NCI-H526 (cell line): ENCODE measurements at regions not wholly inside any gene's neighbourhood (a gene's known extent, or its start where the extent isn't known, plus 50 kb on each side); places are given as distances from the start of the nearest gene placed in this dataset.
"Not testable (repeated sequence)": the region's sequence is repeated elsewhere in the genome, so short reads cannot be mapped to it uniquely, and the experiment has no call there.

ENCODE experiments used
- DNase-seq, 2 experiments: peaks; one replicate each; lab custom pipeline; 2025; lab: John Stamatoyannopoulos, UW

GRCh38 chr5:92879806-92880543 lies 701.0 kb downstream of the NR2F1-AS1 start:
- DNase-seq, result no peak

- no peak for DNase-seq
Measured at GRCh38 chr5:92874790-92875189, 706.2 kb downstream of the NR2F1-AS1 start.

- no peak for DNase-seq
Measured at GRCh38 chr5:92868442-92868841, 712.6 kb downstream of the NR2F1-AS1 start.

GRCh38 chr5:92864591-92864990 lies 716.4 kb downstream of the NR2F1-AS1 start:
- no peak for DNase-seq

- DNase-seq, result no peak
Measured at GRCh38 chr5:92863666-92864065, 717.4 kb downstream of the NR2F1-AS1 start.

- DNase-seq, result no peak
Measured at GRCh38 chr5:92861531-92862285, 719.3 kb downstream of the NR2F1-AS1 start.

- DNase-seq, result no peak
Measured at GRCh38 chr5:92860061-92860460, 721.0 kb downstream of the NR2F1-AS1 start.

GRCh38 chr5:92852219-92852618 lies 728.8 kb downstream of the NR2F1-AS1 start:
- no peak for DNase-seq

- DNase-seq, result no peak
Measured at GRCh38 chr5:92850886-92851285, 730.1 kb downstream of the NR2F1-AS1 start.

- DNase-seq, result no peak
Measured at GRCh38 chr5:92849756-92850155, 731.3 kb downstream of the NR2F1-AS1 start.

- DNase-seq, result no peak
Measured at GRCh38 chr5:92841604-92842155, 739.3 kb downstream of the NR2F1-AS1 start.

- DNase-seq, result peak in 1 of 2 experiments; percentile 39
Measured at GRCh38 chr5:92838253-92838652, 742.8 kb downstream of the NR2F1-AS1 start.

- no peak for DNase-seq
Measured at GRCh38 chr5:92836855-92837755, 743.9 kb downstream of the NR2F1-AS1 start.

- no peak for DNase-seq
Measured at GRCh38 chr5:92835712-92836111, 745.3 kb downstream of the NR2F1-AS1 start.

- DNase-seq, result not testable (repeated sequence)
Measured at GRCh38 chr5:92823551-92823950, 757.5 kb downstream of the NR2F1-AS1 start.

GRCh38 chr5:92822183-92822582 lies 758.8 kb downstream of the NR2F1-AS1 start:
- DNase-seq, result no peak

- DNase-seq, result no peak
Measured at GRCh38 chr5:92809855-92810465, 771.1 kb downstream of the NR2F1-AS1 start.

- no peak for DNase-seq
Measured at GRCh38 chr5:92808474-92808873, 772.5 kb downstream of the NR2F1-AS1 start.

- DNase-seq, result no peak
Measured at GRCh38 chr5:92807085-92807484, 773.9 kb downstream of the NR2F1-AS1 start.

- no peak for DNase-seq
Measured at GRCh38 chr5:92805446-92805845, 775.6 kb downstream of the NR2F1-AS1 start.

- no peak for DNase-seq
Measured at GRCh38 chr5:92801911-92802310, 779.1 kb downstream of the NR2F1-AS1 start.

GRCh38 chr5:92800365-92800764 lies 780.7 kb downstream of the NR2F1-AS1 start:
- no peak for DNase-seq
